ENCODE measurements at regions not wholly inside any gene's neighbourhood (a gene's known extent, or its start where the extent isn't known, plus 50 kb on each side); places are given as distances from the start of the nearest gene placed in this dataset.

- Histone ChIP-seq H3K36me3 (ENCODE audit: insufficient read depth, low read length, poor library complexity, severe bottlenecking) (no peaks in the 10 kb centered on the region), H3K27me3 (replicated peaks; ENCODE audit: insufficient read depth, low read depth, low read length, poor library complexity) (no peaks in the 10 kb centered on the region), H3K4me1 (ENCODE audit: insufficient read depth, low read length, poor library complexity, severe bottlenecking) (no peaks in the 10 kb centered on the region), H3K27ac (ENCODE audit: low read depth, low read length, poor library complexity, severe bottlenecking) (no peak overlapping the region), H3K9me3 (ENCODE audit: low read depth, low read length, poor library complexity, severe bottlenecking) (no peaks in the 10 kb centered on the region), H3K4me3 (ENCODE audit: low read depth, low read length, poor library complexity, severe bottlenecking) (no peak overlapping the region)
- POLR2A ChIA-PET (ENCODE audit: low non-redundant PET), result no interaction called here
- DNase-seq (ENCODE audit: low spot score), result no peak
- intact Hi-C loops (cut with micrococcal nuclease; ENCODE audit: unreplicated experiment), result no loop called here
- CTCF ChIA-PET, result no interaction called here
- TF ChIP-seq EZH2 (IDR thresholded peaks at IDR 0.05; ENCODE audit: borderline replicate concordance, low read depth, low read length, poor library complexity, severe bottlenecking), result no peak
- no peak for TF ChIP-seq CTCF (conservative IDR thresholded peaks at IDR 0.05; ENCODE audit: low read depth, low read length)
- BruUV-seq (replicated peaks), result no TSS peak
These were observed 194.6 kb upstream of the SYT4 start for GRCh38 chr18:43471873-43472272.

- no peak overlapping the region for H3K4me3 ChIP-seq (ENCODE audit: low read depth, low read length, poor library complexity, severe bottlenecking)
- no peak for DNase-seq (ENCODE audit: low spot score)
- no peaks in the 10 kb centered on the region for H3K27me3 ChIP-seq (replicated peaks; ENCODE audit: insufficient read depth, low read depth, low read length, poor library complexity)
- TF ChIP-seq EZH2 (IDR thresholded peaks at IDR 0.05; ENCODE audit: borderline replicate concordance, low read depth, low read length, poor library complexity, severe bottlenecking) (no peak), CTCF (conservative IDR thresholded peaks at IDR 0.05; ENCODE audit: low read depth, low read length) (no peak)
- intact Hi-C loops (cut with micrococcal nuclease; ENCODE audit: unreplicated experiment), result no loop called here
- no TSS peak for BruUV-seq (replicated peaks)
- peaks cover 5% of the 10 kb centered on the region for H3K9me3 ChIP-seq (ENCODE audit: low read depth, low read length, poor library complexity, severe bottlenecking)
- ChIA-PET CTCF (no interaction called here), POLR2A (ENCODE audit: low non-redundant PET) (no interaction called here)
- H3K4me1 ChIP-seq (ENCODE audit: insufficient read depth, low read length, poor library complexity, severe bottlenecking), result no peaks in the 10 kb centered on the region
- no peak overlapping the region for H3K27ac ChIP-seq (ENCODE audit: low read depth, low read length, poor library complexity, severe bottlenecking)
- H3K36me3 ChIP-seq (ENCODE audit: insufficient read depth, low read length, poor library complexity, severe bottlenecking), result no peaks in the 10 kb centered on the region
These were observed 203.8 kb upstream of the SYT4 start for GRCh38 chr18:43481069-43481468.

- Histone ChIP-seq H3K27ac (ENCODE audit: low read depth, low read length, poor library complexity, severe bottlenecking) (no peak overlapping the region), H3K4me1 (ENCODE audit: insufficient read depth, low read length, poor library complexity, severe bottlenecking) (no peaks in the 10 kb centered on the region), H3K27me3 (replicated peaks; ENCODE audit: insufficient read depth, low read depth, low read length, poor library complexity) (no peaks in the 10 kb centered on the region), H3K9me3 (ENCODE audit: low read depth, low read length, poor library complexity, severe bottlenecking) (peaks cover 13% of the 10 kb centered on the region), H3K4me3 (ENCODE audit: low read depth, low read length, poor library complexity, severe bottlenecking) (no peak overlapping the region), H3K36me3 (ENCODE audit: insufficient read depth, low read length, poor library complexity, severe bottlenecking) (no peaks in the 10 kb centered on the region)
- TF ChIP-seq CTCF (conservative IDR thresholded peaks at IDR 0.05; ENCODE audit: low read depth, low read length) (no peak), EZH2 (IDR thresholded peaks at IDR 0.05; ENCODE audit: borderline replicate concordance, low read depth, low read length, poor library complexity, severe bottlenecking) (no peak)
- intact Hi-C loops (cut with micrococcal nuclease; ENCODE audit: unreplicated experiment), result no loop called here
- DNase-seq (ENCODE audit: low spot score), result no peak
- no TSS peak for BruUV-seq (replicated peaks)
- ChIA-PET CTCF (no interaction called here), POLR2A (ENCODE audit: low non-redundant PET) (interaction anchor here (0.6 kb wide), 1 partner anchor 1695 kb away, joined by 6 read pairs; no protein-coding TSS in a partner anchor)
These were observed 204.8 kb upstream of the SYT4 start for GRCh38 chr18:43482136-43482535.

Measured in A673 (cell line).